ENCODE measurements at regions not wholly inside any gene's neighbourhood (a gene's known extent, or its start where the extent isn't known, plus 50 kb on each side); places are given as distances from the start of the nearest gene placed in this dataset.
A peak's percentile ranks its signal among the peaks of the same experiment; 100 is the strongest.

- peak overlapping the region; percentile 47 for H3K27ac ChIP-seq (ENCODE audit: low read length)
- H3K36me3 ChIP-seq (ENCODE audit: control insufficient read depth in 1 of 2, insufficient read depth in 2 of 2, low read length in 2 of 2) = no peaks in the 10 kb centered on the region
- peaks cover 0 to 4% of the 10 kb centered on the region in 2 donors for H3K4me1 ChIP-seq (ENCODE audit: control insufficient read depth in 1 of 2, insufficient read depth in 2 of 2, low read length in 2 of 2)
- no peaks in the 10 kb centered on the region for H3K27me3 ChIP-seq (ENCODE audit: low read depth, low read length)
- no peaks in the 10 kb centered on the region for H3K9me3 ChIP-seq (ENCODE audit: control insufficient read depth in 1 of 2, low read length in 2 of 2)
- peak overlapping the region; percentile 66 to 77 for H3K4me3 ChIP-seq (ENCODE audit: low read depth in 1 of 2, low read length in 2 of 2)
These were observed 66.7 kb upstream of the ARMC2 start for GRCh38 chr6:108781419-108782100.

- H3K4me1 ChIP-seq (ENCODE audit: control insufficient read depth in 1 of 2, insufficient read depth in 2 of 2, low read length in 2 of 2) = peaks cover 0 to 4% of the 10 kb centered on the region in 2 donors
- H3K4me3 ChIP-seq (ENCODE audit: low read depth in 1 of 2, low read length in 2 of 2) = peak overlapping the region; percentile 66 to 77
- peak overlapping the region; percentile 47 for H3K27ac ChIP-seq (ENCODE audit: low read length)
- no peaks in the 10 kb centered on the region for H3K9me3 ChIP-seq (ENCODE audit: control insufficient read depth in 1 of 2, low read length in 2 of 2)
- H3K36me3 ChIP-seq (ENCODE audit: control insufficient read depth in 1 of 2, insufficient read depth in 2 of 2, low read length in 2 of 2) = no peaks in the 10 kb centered on the region
- H3K27me3 ChIP-seq (ENCODE audit: low read depth, low read length) = no peaks in the 10 kb centered on the region
These were observed 65.8 kb upstream of the ARMC2 start for GRCh38 chr6:108782179-108783041.

GRCh38 chr6:108785653-108786052, 62.6 kb upstream of the ARMC2 start:
- H3K4me1 ChIP-seq (ENCODE audit: control insufficient read depth in 1 of 2, insufficient read depth in 2 of 2, low read length in 2 of 2) = peaks cover 0 to 4% of the 10 kb centered on the region in 2 donors
- no peaks in the 10 kb centered on the region for H3K9me3 ChIP-seq (ENCODE audit: control insufficient read depth in 1 of 2, low read length in 2 of 2)
- H3K27ac ChIP-seq (ENCODE audit: low read length) = no peak overlapping the region
- H3K27me3 ChIP-seq (ENCODE audit: low read depth, low read length) = no peaks in the 10 kb centered on the region
- no peak overlapping the region for H3K4me3 ChIP-seq (ENCODE audit: low read depth in 1 of 2, low read length in 2 of 2)
- H3K36me3 ChIP-seq (ENCODE audit: control insufficient read depth in 1 of 2, insufficient read depth in 2 of 2, low read length in 2 of 2) = no peaks in the 10 kb centered on the region

- Histone ChIP-seq H3K9me3 (ENCODE audit: control insufficient read depth in 1 of 2, low read length in 2 of 2) (no peaks in the 10 kb centered on the region), H3K4me1 (ENCODE audit: control insufficient read depth in 1 of 2, insufficient read depth in 2 of 2, low read length in 2 of 2) (no peaks in the 10 kb centered on the region), H3K36me3 (ENCODE audit: control insufficient read depth in 1 of 2, insufficient read depth in 2 of 2, low read length in 2 of 2) (no peaks in the 10 kb centered on the region), H3K27ac (ENCODE audit: low read length) (no peak overlapping the region), H3K27me3 (ENCODE audit: low read depth, low read length) (no peaks in the 10 kb centered on the region), H3K4me3 (ENCODE audit: low read depth in 1 of 2, low read length in 2 of 2) (no peak overlapping the region)
These were observed 59.8 kb upstream of the ARMC2 start for GRCh38 chr6:108788416-108788815.

- H3K27ac ChIP-seq (ENCODE audit: low read length) = no peak overlapping the region
- no peaks in the 10 kb centered on the region for H3K27me3 ChIP-seq (ENCODE audit: low read depth, low read length)
- H3K36me3 ChIP-seq (ENCODE audit: control insufficient read depth in 1 of 2, insufficient read depth in 2 of 2, low read length in 2 of 2) = no peaks in the 10 kb centered on the region
- H3K4me1 ChIP-seq (ENCODE audit: control insufficient read depth in 1 of 2, insufficient read depth in 2 of 2, low read length in 2 of 2) = no peaks in the 10 kb centered on the region
- H3K9me3 ChIP-seq (ENCODE audit: control insufficient read depth in 1 of 2, low read length in 2 of 2) = no peaks in the 10 kb centered on the region
- H3K4me3 ChIP-seq (ENCODE audit: low read depth in 1 of 2, low read length in 2 of 2) = no peak overlapping the region
These were observed 58.7 kb upstream of the ARMC2 start for GRCh38 chr6:108789475-108789874.

GRCh38 chr6:108791700-108792099, 56.5 kb upstream of the ARMC2 start:
- no peak overlapping the region for H3K4me3 ChIP-seq (ENCODE audit: low read depth in 1 of 2, low read length in 2 of 2)
- H3K36me3 ChIP-seq (ENCODE audit: control insufficient read depth in 1 of 2, insufficient read depth in 2 of 2, low read length in 2 of 2) = no peaks in the 10 kb centered on the region
- H3K27ac ChIP-seq (ENCODE audit: low read length) = no peak overlapping the region
- H3K4me1 ChIP-seq (ENCODE audit: control insufficient read depth in 1 of 2, insufficient read depth in 2 of 2, low read length in 2 of 2) = no peaks in the 10 kb centered on the region
- H3K27me3 ChIP-seq (ENCODE audit: low read depth, low read length) = no peaks in the 10 kb centered on the region
- no peaks in the 10 kb centered on the region for H3K9me3 ChIP-seq (ENCODE audit: control insufficient read depth in 1 of 2, low read length in 2 of 2)

GRCh38 chr6:108793516-108794251, 54.5 kb upstream of the ARMC2 start:
- H3K27ac ChIP-seq (ENCODE audit: low read length) = no peak overlapping the region
- peaks cover 0 to 8% of the 10 kb centered on the region in 2 donors for H3K4me1 ChIP-seq (ENCODE audit: control insufficient read depth in 1 of 2, insufficient read depth in 2 of 2, low read length in 2 of 2)
- no peak overlapping the region for H3K4me3 ChIP-seq (ENCODE audit: low read depth in 1 of 2, low read length in 2 of 2)
- no peaks in the 10 kb centered on the region for H3K9me3 ChIP-seq (ENCODE audit: control insufficient read depth in 1 of 2, low read length in 2 of 2)
- H3K27me3 ChIP-seq (ENCODE audit: low read depth, low read length) = no peaks in the 10 kb centered on the region
- no peaks in the 10 kb centered on the region for H3K36me3 ChIP-seq (ENCODE audit: control insufficient read depth in 1 of 2, insufficient read depth in 2 of 2, low read length in 2 of 2)

GRCh38 chr6:108795122-108795521, 53.1 kb upstream of the ARMC2 start:
- Histone ChIP-seq H3K36me3 (ENCODE audit: control insufficient read depth in 1 of 2, insufficient read depth in 2 of 2, low read length in 2 of 2) (no peaks in the 10 kb centered on the region), H3K4me1 (ENCODE audit: control insufficient read depth in 1 of 2, insufficient read depth in 2 of 2, low read length in 2 of 2) (peaks cover 0 to 11% of the 10 kb centered on the region in 2 donors), H3K9me3 (ENCODE audit: control insufficient read depth in 1 of 2, low read length in 2 of 2) (no peaks in the 10 kb centered on the region), H3K27ac (ENCODE audit: low read length) (no peak overlapping the region), H3K4me3 (ENCODE audit: low read depth in 1 of 2, low read length in 2 of 2) (no peak overlapping the region), H3K27me3 (ENCODE audit: low read depth, low read length) (no peaks in the 10 kb centered on the region)

- no peak overlapping the region for H3K27ac ChIP-seq (ENCODE audit: low read length)
- no peaks in the 10 kb centered on the region for H3K36me3 ChIP-seq (ENCODE audit: control insufficient read depth in 1 of 2, insufficient read depth in 2 of 2, low read length in 2 of 2)
- H3K9me3 ChIP-seq (ENCODE audit: control insufficient read depth in 1 of 2, low read length in 2 of 2) = no peaks in the 10 kb centered on the region
- H3K27me3 ChIP-seq (ENCODE audit: low read depth, low read length) = no peaks in the 10 kb centered on the region
- no peak overlapping the region for H3K4me3 ChIP-seq (ENCODE audit: low read depth in 1 of 2, low read length in 2 of 2)
- H3K4me1 ChIP-seq (ENCODE audit: control insufficient read depth in 1 of 2, insufficient read depth in 2 of 2, low read length in 2 of 2) = peaks cover 0 to 11% of the 10 kb centered on the region in 2 donors
These were observed 52.4 kb upstream of the ARMC2 start for GRCh38 chr6:108795814-108796213.

- H3K27ac ChIP-seq (ENCODE audit: low read length) = no peak overlapping the region
- H3K4me1 ChIP-seq (ENCODE audit: control insufficient read depth in 1 of 2, insufficient read depth in 2 of 2, low read length in 2 of 2) = peaks cover 0 to 11% of the 10 kb centered on the region in 2 donors
- no peaks in the 10 kb centered on the region for H3K27me3 ChIP-seq (ENCODE audit: low read depth, low read length)
These were observed 51.3 kb upstream of the ARMC2 start for GRCh38 chr6:108796875-108797274.

More at GRCh38 chr6:108796875-108797274, 51.3 kb upstream of the ARMC2 start:
- H3K9me3 ChIP-seq (ENCODE audit: control insufficient read depth in 1 of 2, low read length in 2 of 2) = no peaks in the 10 kb centered on the region
- H3K4me3 ChIP-seq (ENCODE audit: low read depth in 1 of 2, low read length in 2 of 2) = no peak overlapping the region
- no peaks in the 10 kb centered on the region for H3K36me3 ChIP-seq (ENCODE audit: control insufficient read depth in 1 of 2, insufficient read depth in 2 of 2, low read length in 2 of 2)
